ENCODE measurements at regions not wholly inside any gene's neighbourhood (a gene's known extent, or its start where the extent isn't known, plus 50 kb on each side); places are given as distances from the start of the nearest gene placed in this dataset.

- H3K27ac ChIP-seq: no peak overlapping the region
- no peaks in the 10 kb centered on the region for H3K27me3 ChIP-seq (ENCODE audit: insufficient read depth, low read depth)
- no peak overlapping the region for H3K4me2 ChIP-seq
- no peaks in the 10 kb centered on the region for H3K4me1 ChIP-seq (ENCODE audit: low read depth, poor library complexity, severe bottlenecking)
- no peak for TF ChIP-seq CTCF (conservative IDR thresholded peaks at IDR 0.05; ENCODE audit: low read depth, low read length)
- no peaks in the 10 kb centered on the region for H3K36me3 ChIP-seq (ENCODE audit: insufficient read depth)
- no peak overlapping the region for H3K4me3 ChIP-seq (IDR thresholded peaks at IDR 0.05; ENCODE audit: insufficient read depth, low read depth, low read length)
- H3K9ac ChIP-seq: no peak overlapping the region
- H2AFZ ChIP-seq (ENCODE audit: low read depth): no peak overlapping the region
- no peaks in the 10 kb centered on the region for H3K79me2 ChIP-seq (ENCODE audit: insufficient read depth, low read depth)
- no peaks in the 10 kb centered on the region for H4K20me1 ChIP-seq (ENCODE audit: insufficient read depth)
Measured at GRCh38 chr11:45494738-45495137, 170.7 kb downstream of the CHST1 start.

DNA sequence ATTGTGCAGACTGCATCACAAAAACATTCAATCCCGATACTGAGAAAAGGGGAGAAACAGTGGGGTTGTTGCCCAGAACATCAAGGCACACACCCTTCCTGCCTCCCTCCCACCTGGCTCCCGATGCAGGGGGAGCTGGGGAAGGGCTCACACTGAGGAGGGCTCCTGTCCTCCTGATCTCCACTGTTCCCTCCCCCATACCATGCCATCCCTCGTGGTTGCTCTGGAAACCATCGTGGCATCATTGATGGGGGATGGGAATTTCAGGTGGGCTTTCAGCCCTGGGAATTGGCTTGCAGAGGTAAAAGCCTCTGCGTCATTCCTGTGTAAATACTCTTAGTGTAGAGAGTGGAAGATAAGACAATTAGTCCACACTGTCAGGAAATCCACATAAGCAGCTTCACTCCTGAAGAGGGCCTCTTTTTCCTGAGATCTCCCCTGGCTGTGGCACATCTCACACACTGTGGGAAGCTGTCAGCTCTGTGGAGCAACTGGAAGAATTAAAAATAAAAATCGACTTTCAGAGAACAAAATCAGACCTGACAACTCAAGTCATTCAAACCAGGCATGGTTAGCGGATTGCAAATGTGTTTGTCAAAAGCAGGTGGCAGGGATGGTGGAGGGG is 176.0 kb downstream of the CHST1 start:
- no peak overlapping the region for H3K4me3 ChIP-seq (IDR thresholded peaks at IDR 0.05; ENCODE audit: insufficient read depth, low read depth, low read length)
- H2AFZ ChIP-seq (ENCODE audit: low read depth): no peak overlapping the region
- no peaks in the 10 kb centered on the region for H3K36me3 ChIP-seq (ENCODE audit: insufficient read depth)
- no peak overlapping the region for H3K4me2 ChIP-seq
- no peaks in the 10 kb centered on the region for H3K27me3 ChIP-seq (ENCODE audit: insufficient read depth, low read depth)
- no peaks in the 10 kb centered on the region for H4K20me1 ChIP-seq (ENCODE audit: insufficient read depth)
- H3K9ac ChIP-seq: no peak overlapping the region
- no peaks in the 10 kb centered on the region for H3K4me1 ChIP-seq (ENCODE audit: low read depth, poor library complexity, severe bottlenecking)
- no peak overlapping the region for H3K27ac ChIP-seq
- TF ChIP-seq CTCF (conservative IDR thresholded peaks at IDR 0.05; ENCODE audit: low read depth, low read length): no peak
- no peaks in the 10 kb centered on the region for H3K79me2 ChIP-seq (ENCODE audit: insufficient read depth, low read depth)

GRCh38 chr11:45486461-45486860 is 179.0 kb downstream of the CHST1 start:
- Histone ChIP-seq H4K20me1 (ENCODE audit: insufficient read depth) (no peaks in the 10 kb centered on the region), H3K4me1 (ENCODE audit: low read depth, poor library complexity, severe bottlenecking) (no peaks in the 10 kb centered on the region), H3K79me2 (ENCODE audit: insufficient read depth, low read depth) (no peaks in the 10 kb centered on the region), H3K4me2 (no peak overlapping the region), H3K4me3 (IDR thresholded peaks at IDR 0.05; ENCODE audit: insufficient read depth, low read depth, low read length) (no peak overlapping the region), H3K27me3 (ENCODE audit: insufficient read depth, low read depth) (no peaks in the 10 kb centered on the region), H2AFZ (ENCODE audit: low read depth) (no peak overlapping the region), H3K27ac (no peak overlapping the region), H3K9ac (no peak overlapping the region), H3K36me3 (ENCODE audit: insufficient read depth) (no peaks in the 10 kb centered on the region)
- TF ChIP-seq CTCF (conservative IDR thresholded peaks at IDR 0.05; ENCODE audit: low read depth, low read length): no peak

- Histone ChIP-seq H3K4me2 (no peak overlapping the region), H3K9ac (no peak overlapping the region), H3K4me1 (ENCODE audit: low read depth, poor library complexity, severe bottlenecking) (no peaks in the 10 kb centered on the region), H3K4me3 (IDR thresholded peaks at IDR 0.05; ENCODE audit: insufficient read depth, low read depth, low read length) (no peak overlapping the region), H3K27me3 (ENCODE audit: insufficient read depth, low read depth) (no peaks in the 10 kb centered on the region), H4K20me1 (ENCODE audit: insufficient read depth) (no peaks in the 10 kb centered on the region), H3K79me2 (ENCODE audit: insufficient read depth, low read depth) (no peaks in the 10 kb centered on the region), H3K27ac (no peak overlapping the region), H3K36me3 (ENCODE audit: insufficient read depth) (no peaks in the 10 kb centered on the region), H2AFZ (ENCODE audit: low read depth) (no peak overlapping the region)
- TF ChIP-seq CTCF (conservative IDR thresholded peaks at IDR 0.05; ENCODE audit: low read depth, low read length): no peak
Measured at GRCh38 chr11:45485070-45485707, 180.2 kb downstream of the CHST1 start.

Data from KMS-11 (cell line).